Vagina (tissue), 2 donors: ENCODE measurements at regions not wholly inside any gene's neighbourhood (a gene's known extent, or its start where the extent isn't known, plus 50 kb on each side); places are given as distances from the start of the nearest gene placed in this dataset.
A peak's percentile ranks its signal among the peaks of the same experiment; 100 is the strongest.

Experiments
- DNase-seq, 2 donors: peaks; one replicate each; pipeline ENCODE4 v3.0.0-alpha.2; 2017; ENCODE audit errors: extremely low spot score in 2 of 2
- H3K27ac ChIP-seq: fragments of 200-600 bp; sonication (generic); one replicate; pipeline ENCODE4 v1.5.1; 2019
- H3K27me3 ChIP-seq: fragments of 200-600 bp; sonication (generic); one replicate; pipeline ENCODE4 v1.5.1; 2019
- H3K36me3 ChIP-seq, 2 donors: fragments of 200-600 bp; sonication (generic); one replicate each; pipeline ENCODE4 v1.5.1; 2017 to 2019
- H3K4me1 ChIP-seq: fragments of 200-600 bp; sonication (generic); one replicate; pipeline ENCODE4 v1.5.1; 2019
- H3K4me3 ChIP-seq, 2 donors: fragments of 200-600 bp; sonication (generic); 1 replicate in 1 of 2; 2 replicates in 1 of 2; pipeline ENCODE4 v1.5.1; 2016 to 2019
- H3K9me3 ChIP-seq: fragments of 200-600 bp; sonication (generic); one replicate; pipeline ENCODE4 v1.5.1; 2019
- POLR2A ChIP-seq, 2 donors: fragments of 450-650 bp; IDR thresholded peaks; one replicate each; pipeline ENCODE4 v1.6.1; 2017; ENCODE audit warnings: antibody characterized with exemption in 2 of 2, mild to moderate bottlenecking in 2 of 2, moderate library complexity in 2 of 2
- POLR2AphosphoS5 ChIP-seq, 2 donors: sonication (generic); formaldehyde crosslinking; IDR thresholded peaks; one replicate each; pipeline ENCODE4 v1.9.0; 2017; ENCODE audit warnings: antibody characterized with exemption in 2 of 2, mild to moderate bottlenecking in 2 of 2, low read depth in 1 of 2; ENCODE audit not compliant: insufficient read depth in 1 of 2
- intact Hi-C: fragments of 100-400 bp; cut with DNase I; formaldehyde crosslinking; loops from one replicate; pipeline ENCODE4 v1.15.1; 2023
- TF ChIP-seq, protein P1 (sequence below), 3 experiments: fragments of 450-650 bp in 2 of 3; fragments of 200-600 bp in 1 of 3; sonication (generic) in 1 of 3; IDR thresholded peaks; one replicate each; pipeline ENCODE4 v1.5.1; 2017 to 2019; ENCODE audit warnings: antibody characterized with exemption in 3 of 3, mild to moderate bottlenecking in 2 of 3, moderate library complexity in 2 of 3

DNA sequence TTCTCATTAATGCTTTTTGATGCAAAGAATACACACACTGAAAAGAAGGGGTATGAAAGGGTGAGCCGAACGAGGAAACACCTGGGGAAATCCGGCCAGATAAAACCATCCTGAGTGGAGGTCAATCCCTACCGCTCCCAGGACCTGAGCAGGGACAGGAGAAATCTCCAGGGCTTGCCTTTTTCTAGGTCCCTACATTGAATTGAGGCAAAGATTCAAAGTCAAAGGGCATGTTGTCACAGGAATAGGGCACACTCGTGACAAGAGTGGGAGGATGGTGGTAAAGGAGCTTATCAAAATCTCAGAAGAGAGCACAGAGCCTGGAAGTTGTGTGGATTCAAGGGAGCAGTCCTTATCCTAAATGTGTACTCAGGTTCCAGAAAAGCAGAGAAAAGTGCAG lies 61.2 kb upstream of the ACKR3 start:
- Histone ChIP-seq H3K9me3 (no peaks in the 10 kb centered on the region), H3K4me1 (peaks cover 20% of the 10 kb centered on the region), H3K4me3 (no peak overlapping the region), H3K27ac (no peak overlapping the region), H3K36me3 (no peaks in the 10 kb centered on the region), H3K27me3 (no peaks in the 10 kb centered on the region)
- TF ChIP-seq POLR2A (IDR thresholded peaks at IDR 0.05) (no peak), POLR2AphosphoS5 (IDR thresholded peaks at IDR 0.05; ENCODE audit: insufficient read depth in 1 of 2, low read depth in 1 of 2) (no peak)
- TF ChIP-seq, protein P1, sequence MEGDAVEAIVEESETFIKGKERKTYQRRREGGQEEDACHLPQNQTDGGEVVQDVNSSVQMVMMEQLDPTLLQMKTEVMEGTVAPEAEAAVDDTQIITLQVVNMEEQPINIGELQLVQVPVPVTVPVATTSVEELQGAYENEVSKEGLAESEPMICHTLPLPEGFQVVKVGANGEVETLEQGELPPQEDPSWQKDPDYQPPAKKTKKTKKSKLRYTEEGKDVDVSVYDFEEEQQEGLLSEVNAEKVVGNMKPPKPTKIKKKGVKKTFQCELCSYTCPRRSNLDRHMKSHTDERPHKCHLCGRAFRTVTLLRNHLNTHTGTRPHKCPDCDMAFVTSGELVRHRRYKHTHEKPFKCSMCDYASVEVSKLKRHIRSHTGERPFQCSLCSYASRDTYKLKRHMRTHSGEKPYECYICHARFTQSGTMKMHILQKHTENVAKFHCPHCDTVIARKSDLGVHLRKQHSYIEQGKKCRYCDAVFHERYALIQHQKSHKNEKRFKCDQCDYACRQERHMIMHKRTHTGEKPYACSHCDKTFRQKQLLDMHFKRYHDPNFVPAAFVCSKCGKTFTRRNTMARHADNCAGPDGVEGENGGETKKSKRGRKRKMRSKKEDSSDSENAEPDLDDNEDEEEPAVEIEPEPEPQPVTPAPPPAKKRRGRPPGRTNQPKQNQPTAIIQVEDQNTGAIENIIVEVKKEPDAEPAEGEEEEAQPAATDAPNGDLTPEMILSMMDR (IDR thresholded peaks at IDR 0.05): no peak
- intact Hi-C loops: loop anchor here (10.0 kb wide), 1 partner anchor 516 kb away; no protein-coding TSS in a partner anchor
- DNase-seq: no peak

- H3K4me3 ChIP-seq: no peak overlapping the region
- H3K27me3 ChIP-seq: no peaks in the 10 kb centered on the region
- no peak overlapping the region for H3K27ac ChIP-seq
- peaks cover 20% of the 10 kb centered on the region for H3K4me1 ChIP-seq
- DNase-seq: no peak
- H3K36me3 ChIP-seq: no peaks in the 10 kb centered on the region
- H3K9me3 ChIP-seq: no peaks in the 10 kb centered on the region
- TF ChIP-seq, protein P1 (IDR thresholded peaks at IDR 0.05): no peak
- TF ChIP-seq POLR2A (IDR thresholded peaks at IDR 0.05) (no peak), POLR2AphosphoS5 (IDR thresholded peaks at IDR 0.05; ENCODE audit: insufficient read depth in 1 of 2, low read depth in 1 of 2) (no peak)
- intact Hi-C loops: no loop called here
These were observed 59.6 kb upstream of the ACKR3 start for GRCh38 chr2:236510034-236510433.

- Histone ChIP-seq H3K27me3 (no peaks in the 10 kb centered on the region), H3K4me3 (no peak overlapping the region), H3K9me3 (no peaks in the 10 kb centered on the region), H3K27ac (no peak overlapping the region), H3K36me3 (no peaks in the 10 kb centered on the region), H3K4me1 (peaks cover 20% of the 10 kb centered on the region)
- intact Hi-C loops: no loop called here
- no peak for DNase-seq
- TF ChIP-seq POLR2A (IDR thresholded peaks at IDR 0.05) (no peak), POLR2AphosphoS5 (IDR thresholded peaks at IDR 0.05; ENCODE audit: insufficient read depth in 1 of 2, low read depth in 1 of 2) (no peak)
- TF ChIP-seq, protein P1 (IDR thresholded peaks at IDR 0.05): no peak
These were observed 58.4 kb upstream of the ACKR3 start for GRCh38 chr2:236511266-236511665.

DNA sequence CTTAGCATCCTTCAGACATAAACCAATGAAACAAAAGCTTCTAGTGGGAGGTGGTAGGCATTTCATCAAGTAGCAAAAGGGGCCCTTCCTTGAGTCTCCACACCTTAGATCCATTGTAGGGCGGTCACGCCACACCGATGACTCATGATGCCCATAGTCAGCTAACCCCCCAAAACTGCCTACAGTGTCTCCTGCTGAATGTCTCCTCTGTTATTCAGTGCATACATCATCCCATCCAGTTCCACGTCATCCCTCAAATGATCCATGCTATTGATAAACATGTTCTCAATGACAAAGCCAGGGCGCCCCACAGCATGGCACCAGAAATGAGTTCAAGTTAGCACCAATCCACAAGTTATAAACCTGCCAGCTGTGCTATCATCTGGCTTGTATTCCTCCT lies 57.4 kb upstream of the ACKR3 start:
- TF ChIP-seq POLR2A (IDR thresholded peaks at IDR 0.05) (no peak), POLR2AphosphoS5 (IDR thresholded peaks at IDR 0.05; ENCODE audit: insufficient read depth in 1 of 2, low read depth in 1 of 2) (no peak)
- TF ChIP-seq, protein P1 (IDR thresholded peaks at IDR 0.05): no peak
- H3K36me3 ChIP-seq: no peaks in the 10 kb centered on the region
- DNase-seq: no peak
- H3K27me3 ChIP-seq: no peaks in the 10 kb centered on the region
- intact Hi-C loops: no loop called here
- no peak overlapping the region for H3K4me3 ChIP-seq
- no peaks in the 10 kb centered on the region for H3K9me3 ChIP-seq
- H3K4me1 ChIP-seq: peaks cover 17% of the 10 kb centered on the region
- H3K27ac ChIP-seq: no peak overlapping the region

DNA sequence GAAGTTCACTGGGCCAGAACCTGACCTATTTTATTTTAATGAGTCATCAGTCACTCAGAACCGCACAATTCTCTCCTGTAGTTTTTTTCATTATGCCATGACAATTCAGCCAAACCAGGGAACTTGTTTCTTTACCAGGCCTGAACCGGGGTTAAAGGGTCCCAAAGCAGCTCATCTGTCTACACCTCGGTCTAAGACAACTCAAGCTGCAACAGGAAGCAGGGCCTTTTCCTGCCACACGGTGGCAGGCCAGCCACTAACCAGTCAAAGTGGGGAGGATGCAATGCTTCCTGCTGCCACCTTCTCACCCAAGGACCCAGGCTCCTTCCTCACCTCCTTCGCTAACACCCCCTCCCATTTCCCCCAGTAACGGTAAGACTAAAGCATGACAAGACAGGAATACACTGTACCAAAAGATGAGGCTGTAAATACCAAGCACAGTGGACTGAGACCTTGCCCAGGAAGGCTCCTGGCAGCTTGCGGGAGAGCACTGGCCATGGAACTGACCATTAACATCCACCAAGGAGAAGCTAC lies 56.7 kb upstream of the ACKR3 start:
- Histone ChIP-seq H3K27ac (no peak overlapping the region), H3K9me3 (no peaks in the 10 kb centered on the region), H3K36me3 (no peaks in the 10 kb centered on the region), H3K4me1 (peaks cover 11% of the 10 kb centered on the region), H3K4me3 (no peak overlapping the region), H3K27me3 (no peaks in the 10 kb centered on the region)
- TF ChIP-seq, protein P1 (IDR thresholded peaks at IDR 0.05): peak; percentile 42 to 92 (median 72)
- no peak for TF ChIP-seq POLR2AphosphoS5 (IDR thresholded peaks at IDR 0.05; ENCODE audit: insufficient read depth in 1 of 2, low read depth in 1 of 2)
- no peak for DNase-seq
- intact Hi-C loops: no loop called here
